ENCODE measurements at regions not wholly inside any gene's neighbourhood (a gene's known extent, or its start where the extent isn't known, plus 50 kb on each side); places are given as distances from the start of the nearest gene placed in this dataset.
"Not testable (repeated sequence)": the region's sequence is repeated elsewhere in the genome, so short reads cannot be mapped to it uniquely, and the experiment has no call there.

DNA sequence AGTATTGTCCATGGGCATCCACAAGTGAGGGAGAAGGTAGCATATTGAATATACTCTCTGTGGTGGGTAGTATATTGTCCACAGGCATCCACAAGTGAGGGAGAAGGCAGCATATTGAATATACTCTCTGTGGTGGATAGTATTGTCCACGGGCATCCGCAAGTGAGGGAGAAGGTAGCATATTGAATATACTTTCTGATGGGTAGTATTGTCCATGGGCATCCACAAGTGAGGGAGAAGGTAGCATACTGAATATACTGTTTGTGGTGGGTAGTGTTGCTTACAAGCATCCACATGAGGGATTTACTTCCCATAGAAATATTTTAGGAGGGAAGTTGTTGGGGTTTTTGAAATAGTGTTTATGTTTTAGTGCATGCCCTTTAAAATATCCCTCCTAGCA is 784.1 kb upstream of the TPTE start:
- POLR2A ChIA-PET; H3K4me3 Mint-ChIP-seq; H3K27me3 Mint-ChIP-seq; H3K27ac ChIP-seq (ENCODE audit: low read depth, low read length); H3K36me3 ChIP-seq (ENCODE audit: insufficient read depth, low read length); DNase-seq; H3K9me3 ChIP-seq (ENCODE audit: low read length); H3K36me3 Mint-ChIP-seq; H3K4me1 ChIP-seq (ENCODE audit: insufficient read depth, low read length); H3K27ac Mint-ChIP-seq; H3K27me3 ChIP-seq (ENCODE audit: insufficient read depth, low read length, poor library complexity, severe bottlenecking); H3K4me1 Mint-ChIP-seq; CTCF ChIA-PET; H3K4me3 ChIP-seq (ENCODE audit: low read length): not testable (repeated sequence)
- peaks cover 13 to 34% (median 20%) of the 10 kb centered on the region in 5 donors for H3K9me3 Mint-ChIP-seq

DNA sequence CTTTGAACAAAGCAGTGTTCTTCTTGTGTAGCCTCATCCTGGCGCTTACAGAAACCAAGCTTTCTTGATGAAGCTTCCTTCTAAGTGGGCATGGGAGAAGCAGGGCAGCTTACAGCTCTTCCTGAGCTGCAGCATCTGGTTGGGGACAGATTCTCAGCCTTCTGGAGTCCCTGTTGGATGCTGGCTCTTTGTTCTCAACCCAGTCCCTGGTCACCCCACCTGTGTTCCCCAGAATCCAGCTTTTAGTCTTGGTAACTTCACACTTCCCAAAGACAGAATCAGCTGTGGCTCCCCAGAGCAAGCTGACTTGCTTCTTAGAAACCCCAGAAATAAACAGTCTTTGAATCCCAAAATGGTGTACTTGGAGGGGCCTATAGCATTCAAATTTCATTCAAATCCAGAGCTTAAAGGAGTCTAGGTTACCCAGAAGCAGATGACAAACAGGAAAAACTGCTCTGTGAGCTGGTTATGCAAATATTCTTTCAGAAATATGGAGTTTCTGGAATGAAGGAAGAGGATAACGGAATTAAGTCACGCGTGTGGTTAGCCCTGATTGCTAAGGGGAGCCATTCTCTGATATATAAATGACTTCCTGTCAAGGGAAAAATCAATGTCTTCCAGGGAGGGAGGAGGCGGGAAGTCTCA is 783.4 kb upstream of the TPTE start:
- CTCF ChIA-PET; H3K27me3 ChIP-seq (ENCODE audit: insufficient read depth, low read length, poor library complexity, severe bottlenecking); H3K9me3 ChIP-seq (ENCODE audit: low read length); POLR2A ChIA-PET; H3K36me3 ChIP-seq (ENCODE audit: insufficient read depth, low read length); H3K27ac ChIP-seq (ENCODE audit: low read depth, low read length); H3K4me3 Mint-ChIP-seq; H3K4me3 ChIP-seq (ENCODE audit: low read length); H3K4me1 Mint-ChIP-seq; DNase-seq; H3K4me1 ChIP-seq (ENCODE audit: insufficient read depth, low read length); H3K27me3 Mint-ChIP-seq; H3K36me3 Mint-ChIP-seq: not testable (repeated sequence)
- H3K27ac Mint-ChIP-seq = peak overlapping the region in 1 of 8 donors; percentile 52
- H3K9me3 Mint-ChIP-seq = peaks cover 15 to 34% (median 23%) of the 10 kb centered on the region in 5 donors

GRCh38 chr21:9738527-9738926 is 782.9 kb upstream of the TPTE start:
- Mint-ChIP-seq H3K4me1 (no peaks in the 10 kb centered on the region), H3K27me3 (no peaks in the 10 kb centered on the region), H3K36me3 (peaks cover 0 to 1% (median 0%) of the 10 kb centered on the region in 3 donors), H3K4me3 (no peak overlapping the region), H3K27ac (peak overlapping the region in 1 of 8 donors; percentile 52), H3K9me3 (peaks cover 15 to 34% (median 23%) of the 10 kb centered on the region in 5 donors)
- H3K4me3 ChIP-seq (ENCODE audit: low read length) = no peak overlapping the region
- no peaks in the 10 kb centered on the region for H3K27me3 ChIP-seq (ENCODE audit: insufficient read depth, low read length, poor library complexity, severe bottlenecking)
- POLR2A ChIA-PET = no interaction called here
- no peaks in the 10 kb centered on the region for H3K4me1 ChIP-seq (ENCODE audit: insufficient read depth, low read length)
- CTCF ChIA-PET = no interaction called here
- DNase-seq = no peak
- no peaks in the 10 kb centered on the region for H3K36me3 ChIP-seq (ENCODE audit: insufficient read depth, low read length)
- H3K9me3 ChIP-seq (ENCODE audit: low read length) = no peaks in the 10 kb centered on the region
- no peak overlapping the region for H3K27ac ChIP-seq (ENCODE audit: low read depth, low read length)

GRCh38 chr21:9739240-9739639 is 782.1 kb upstream of the TPTE start:
- POLR2A ChIA-PET = no interaction called here
- Histone ChIP-seq H3K4me1 (ENCODE audit: insufficient read depth, low read length) (no peaks in the 10 kb centered on the region), H3K27me3 (ENCODE audit: insufficient read depth, low read length, poor library complexity, severe bottlenecking) (no peaks in the 10 kb centered on the region), H3K36me3 (ENCODE audit: insufficient read depth, low read length) (no peaks in the 10 kb centered on the region), H3K9me3 (ENCODE audit: low read length) (no peaks in the 10 kb centered on the region), H3K27ac (ENCODE audit: low read depth, low read length) (no peak overlapping the region), H3K4me3 (ENCODE audit: low read length) (no peak overlapping the region)
- H3K4me1 Mint-ChIP-seq = no peaks in the 10 kb centered on the region
- CTCF ChIA-PET = no interaction called here
- no peak overlapping the region for H3K4me3 Mint-ChIP-seq
- no peak for DNase-seq
- peaks cover 0 to 1% (median 0%) of the 10 kb centered on the region in 3 donors for H3K36me3 Mint-ChIP-seq
- H3K27ac Mint-ChIP-seq = no peak overlapping the region
- peaks cover 15 to 34% (median 23%) of the 10 kb centered on the region in 5 donors for H3K9me3 Mint-ChIP-seq
- H3K27me3 Mint-ChIP-seq = no peaks in the 10 kb centered on the region

DNA sequence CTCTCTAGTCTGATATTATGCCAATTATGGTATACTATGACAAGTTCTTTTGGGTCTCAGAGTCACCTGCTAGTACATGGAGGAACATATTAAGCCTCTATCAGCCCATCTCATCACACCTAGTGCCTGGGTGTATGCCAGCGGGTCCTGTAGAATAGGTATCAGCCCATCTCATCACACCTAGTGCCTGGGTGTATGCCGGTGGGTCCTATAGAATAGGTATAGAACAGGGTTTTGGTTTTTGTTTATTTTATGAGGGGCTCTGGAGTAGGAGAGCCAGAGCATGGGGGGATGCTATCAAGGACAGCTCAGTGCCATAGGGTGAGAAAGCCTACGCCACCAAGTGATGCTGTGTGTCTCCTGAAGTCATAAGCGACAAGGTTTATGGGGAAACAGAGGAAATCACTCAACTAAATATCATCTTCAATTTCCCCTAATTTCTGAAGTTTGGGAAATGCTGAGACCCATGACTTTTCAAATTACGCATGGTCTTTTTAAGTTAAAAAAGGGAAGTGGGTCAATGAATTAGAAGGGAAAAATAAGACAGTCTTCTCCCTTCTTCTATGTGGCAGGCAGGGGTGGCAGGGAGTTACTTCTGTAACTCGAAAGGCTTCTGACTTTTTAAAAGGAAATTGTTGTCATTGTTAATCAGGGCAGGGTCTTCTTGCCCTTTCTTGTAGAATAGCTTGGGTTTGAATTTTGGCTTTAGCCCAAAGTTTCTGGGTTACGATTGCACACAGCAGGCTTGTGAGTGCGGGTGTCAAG is 781.0 kb upstream of the TPTE start:
- CTCF ChIA-PET; H3K36me3 ChIP-seq (ENCODE audit: insufficient read depth, low read length); H3K27me3 Mint-ChIP-seq; H3K27ac ChIP-seq (ENCODE audit: low read depth, low read length); H3K4me1 Mint-ChIP-seq; H3K27ac Mint-ChIP-seq; DNase-seq; H3K4me1 ChIP-seq (ENCODE audit: insufficient read depth, low read length); H3K27me3 ChIP-seq (ENCODE audit: insufficient read depth, low read length, poor library complexity, severe bottlenecking); H3K4me3 Mint-ChIP-seq; H3K36me3 Mint-ChIP-seq; H3K4me3 ChIP-seq (ENCODE audit: low read length); H3K9me3 ChIP-seq (ENCODE audit: low read length); POLR2A ChIA-PET: not testable (repeated sequence)
- H3K9me3 Mint-ChIP-seq = peaks cover 15 to 34% (median 23%) of the 10 kb centered on the region in 5 donors

DNA sequence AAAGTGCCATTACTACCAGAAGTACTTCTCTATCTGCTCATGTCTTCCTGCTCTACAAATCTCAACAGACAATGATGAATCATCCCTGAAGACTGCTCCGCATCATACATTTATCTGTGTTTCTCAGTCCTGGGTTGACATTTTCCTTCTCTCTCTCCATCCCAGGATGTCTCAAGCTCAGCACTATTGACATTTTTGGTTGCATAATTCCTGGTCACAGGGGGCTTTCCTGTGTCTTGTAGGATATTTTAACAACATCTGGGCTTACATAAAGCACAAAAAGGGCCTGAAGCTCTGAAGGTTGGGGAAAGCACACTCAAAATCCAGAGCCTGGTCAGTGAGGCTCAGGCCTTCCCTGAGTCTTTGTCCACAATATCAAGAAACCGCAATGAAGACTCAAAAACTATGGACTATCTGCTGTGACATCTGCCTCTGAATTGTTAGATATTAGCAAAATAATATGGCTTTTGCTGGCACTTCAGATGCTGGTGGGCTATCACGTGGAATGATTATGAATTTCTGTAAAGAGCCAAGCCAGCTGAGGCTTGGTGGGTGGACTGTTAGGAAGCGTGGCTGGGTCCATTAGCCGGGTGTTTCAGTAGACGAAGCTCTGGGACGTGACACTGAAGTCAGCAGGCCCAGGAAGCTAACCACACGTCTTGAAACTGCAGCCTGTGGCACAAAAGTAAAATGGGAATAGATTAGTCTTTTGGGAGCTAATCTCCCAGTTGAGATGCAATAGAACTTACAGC is 780.2 kb upstream of the TPTE start:
- H3K27ac ChIP-seq (ENCODE audit: low read depth, low read length); H3K4me3 ChIP-seq (ENCODE audit: low read length); H3K4me3 Mint-ChIP-seq; H3K36me3 ChIP-seq (ENCODE audit: insufficient read depth, low read length); H3K36me3 Mint-ChIP-seq; H3K27me3 Mint-ChIP-seq; H3K27ac Mint-ChIP-seq; H3K9me3 ChIP-seq (ENCODE audit: low read length); H3K27me3 ChIP-seq (ENCODE audit: insufficient read depth, low read length, poor library complexity, severe bottlenecking); POLR2A ChIA-PET; H3K4me1 Mint-ChIP-seq; CTCF ChIA-PET; DNase-seq; H3K4me1 ChIP-seq (ENCODE audit: insufficient read depth, low read length): not testable (repeated sequence)
- H3K9me3 Mint-ChIP-seq = peaks cover 15 to 34% (median 23%) of the 10 kb centered on the region in 5 donors

DNA sequence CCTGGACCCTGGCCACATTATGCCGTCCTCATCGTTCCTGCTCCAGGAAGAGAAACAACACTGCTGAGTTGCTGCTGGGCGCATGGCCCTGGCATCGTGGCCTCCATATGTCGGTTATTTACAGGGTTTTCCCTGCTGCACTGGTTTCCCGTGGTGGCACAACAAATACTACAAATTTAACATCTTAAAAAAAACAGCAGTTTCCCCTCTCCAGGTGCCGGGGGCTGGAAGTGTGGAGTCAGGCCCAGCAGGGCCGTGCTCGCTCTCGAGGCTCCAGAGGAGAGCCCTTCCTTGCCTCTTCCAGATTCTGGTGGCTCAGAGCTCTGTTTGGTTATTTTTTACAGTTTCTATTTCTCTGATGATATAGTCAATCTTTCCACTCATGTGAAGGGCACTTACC is 777.8 kb upstream of the TPTE start:
- H3K4me1 ChIP-seq (ENCODE audit: insufficient read depth, low read length); H3K4me1 Mint-ChIP-seq; H3K4me3 Mint-ChIP-seq; H3K36me3 Mint-ChIP-seq; H3K27ac Mint-ChIP-seq; CTCF ChIA-PET; H3K27me3 Mint-ChIP-seq; H3K9me3 ChIP-seq (ENCODE audit: low read length); H3K36me3 ChIP-seq (ENCODE audit: insufficient read depth, low read length); H3K27me3 ChIP-seq (ENCODE audit: insufficient read depth, low read length, poor library complexity, severe bottlenecking); POLR2A ChIA-PET; H3K4me3 ChIP-seq (ENCODE audit: low read length); DNase-seq; H3K27ac ChIP-seq (ENCODE audit: low read depth, low read length): not testable (repeated sequence)
- peaks cover 15 to 31% (median 25%) of the 10 kb centered on the region in 5 donors for H3K9me3 Mint-ChIP-seq

GRCh38 chr21:9744166-9744565 is 777.2 kb upstream of the TPTE start:
- H3K4me1 Mint-ChIP-seq; DNase-seq; H3K27ac Mint-ChIP-seq; H3K4me3 ChIP-seq (ENCODE audit: low read length); H3K4me3 Mint-ChIP-seq; CTCF ChIA-PET; H3K27ac ChIP-seq (ENCODE audit: low read depth, low read length); H3K27me3 ChIP-seq (ENCODE audit: insufficient read depth, low read length, poor library complexity, severe bottlenecking); H3K9me3 ChIP-seq (ENCODE audit: low read length); H3K27me3 Mint-ChIP-seq; H3K4me1 ChIP-seq (ENCODE audit: insufficient read depth, low read length); H3K36me3 Mint-ChIP-seq; POLR2A ChIA-PET; H3K36me3 ChIP-seq (ENCODE audit: insufficient read depth, low read length): not testable (repeated sequence)
- peaks cover 15 to 28% (median 22%) of the 10 kb centered on the region in 5 donors for H3K9me3 Mint-ChIP-seq
